ENCODE measurements at regions not wholly inside any gene's neighbourhood (a gene's known extent, or its start where the extent isn't known, plus 50 kb on each side); places are given as distances from the start of the nearest gene placed in this dataset.
"Not testable (repeated sequence)": the region's sequence is repeated elsewhere in the genome, so short reads cannot be mapped to it uniquely, and the experiment has no call there.

DNA sequence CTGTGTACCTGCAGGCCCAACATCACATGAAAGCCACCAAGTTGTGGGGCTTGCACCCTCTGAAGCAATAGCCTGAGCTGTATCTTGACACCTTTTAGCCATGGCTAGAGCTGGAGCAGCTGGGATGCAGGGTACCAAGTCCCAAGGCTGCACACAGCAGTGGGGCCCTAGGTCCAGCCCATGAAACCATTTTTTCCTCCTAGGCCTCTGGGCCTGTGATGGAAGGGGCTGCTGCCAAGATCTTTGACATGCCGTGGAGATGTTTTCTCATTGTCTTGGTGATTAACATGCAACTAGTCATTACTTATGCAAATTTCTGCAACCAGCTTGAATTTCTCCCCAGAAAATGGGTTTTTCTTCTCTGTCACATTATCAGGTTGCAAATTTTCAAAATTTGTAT lies 387.2 kb upstream of the RIOK2 start:
- intact Hi-C loops (cut with DNase I) = loop anchor here (5.0 kb wide), 1 partner anchor 1173 kb away; no protein-coding TSS in a partner anchor
- Histone ChIP-seq H3K4me3 (no peak overlapping the region), H3K36me3 (no peaks in the 10 kb centered on the region), H3K27ac (no peak overlapping the region), H3K4me1 (no peaks in the 10 kb centered on the region), H3K9me3 (no peaks in the 10 kb centered on the region), H3K27me3 (no peaks in the 10 kb centered on the region)
- TF ChIP-seq POLR2A (IDR thresholded peaks at IDR 0.05) = no peak
- no peak for TF ChIP-seq POLR2AphosphoS5 (IDR thresholded peaks at IDR 0.05; ENCODE audit: insufficient read depth in 1 of 2, low read depth in 1 of 2)
- DNase-seq (ENCODE audit: extremely low spot score in 2 of 2) = no peak

- DNase-seq (ENCODE audit: extremely low spot score in 2 of 2) = no peak
- H3K9me3 ChIP-seq = no peaks in the 10 kb centered on the region
- TF ChIP-seq POLR2AphosphoS5 (IDR thresholded peaks at IDR 0.05; ENCODE audit: insufficient read depth in 1 of 2, low read depth in 1 of 2) = no peak
- TF ChIP-seq POLR2A (IDR thresholded peaks at IDR 0.05) = no peak
- TF ChIP-seq, protein P1, sequence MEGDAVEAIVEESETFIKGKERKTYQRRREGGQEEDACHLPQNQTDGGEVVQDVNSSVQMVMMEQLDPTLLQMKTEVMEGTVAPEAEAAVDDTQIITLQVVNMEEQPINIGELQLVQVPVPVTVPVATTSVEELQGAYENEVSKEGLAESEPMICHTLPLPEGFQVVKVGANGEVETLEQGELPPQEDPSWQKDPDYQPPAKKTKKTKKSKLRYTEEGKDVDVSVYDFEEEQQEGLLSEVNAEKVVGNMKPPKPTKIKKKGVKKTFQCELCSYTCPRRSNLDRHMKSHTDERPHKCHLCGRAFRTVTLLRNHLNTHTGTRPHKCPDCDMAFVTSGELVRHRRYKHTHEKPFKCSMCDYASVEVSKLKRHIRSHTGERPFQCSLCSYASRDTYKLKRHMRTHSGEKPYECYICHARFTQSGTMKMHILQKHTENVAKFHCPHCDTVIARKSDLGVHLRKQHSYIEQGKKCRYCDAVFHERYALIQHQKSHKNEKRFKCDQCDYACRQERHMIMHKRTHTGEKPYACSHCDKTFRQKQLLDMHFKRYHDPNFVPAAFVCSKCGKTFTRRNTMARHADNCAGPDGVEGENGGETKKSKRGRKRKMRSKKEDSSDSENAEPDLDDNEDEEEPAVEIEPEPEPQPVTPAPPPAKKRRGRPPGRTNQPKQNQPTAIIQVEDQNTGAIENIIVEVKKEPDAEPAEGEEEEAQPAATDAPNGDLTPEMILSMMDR (IDR thresholded peaks at IDR 0.05) = no peak
- no peaks in the 10 kb centered on the region for H3K27me3 ChIP-seq
- no peak overlapping the region for H3K27ac ChIP-seq
- no peaks in the 10 kb centered on the region for H3K36me3 ChIP-seq
- no peaks in the 10 kb centered on the region for H3K4me1 ChIP-seq
- no peak overlapping the region for H3K4me3 ChIP-seq
- intact Hi-C loops (cut with DNase I) = no loop called here
Observed at GRCh38 chr5:97575322-97575721, 392.3 kb upstream of the RIOK2 start.

GRCh38 chr5:97576956-97577355 lies 393.9 kb upstream of the RIOK2 start:
- intact Hi-C loops (cut with DNase I) = no loop called here
- DNase-seq (ENCODE audit: extremely low spot score in 2 of 2) = no peak
- TF ChIP-seq, protein P1 (IDR thresholded peaks at IDR 0.05) = no peak
- TF ChIP-seq POLR2A (IDR thresholded peaks at IDR 0.05) (no peak), POLR2AphosphoS5 (IDR thresholded peaks at IDR 0.05; ENCODE audit: insufficient read depth in 1 of 2, low read depth in 1 of 2) (no peak)
- Histone ChIP-seq H3K4me3 (no peak overlapping the region), H3K36me3 (no peaks in the 10 kb centered on the region), H3K4me1 (no peaks in the 10 kb centered on the region), H3K27ac (no peak overlapping the region), H3K27me3 (no peaks in the 10 kb centered on the region), H3K9me3 (no peaks in the 10 kb centered on the region)

DNA sequence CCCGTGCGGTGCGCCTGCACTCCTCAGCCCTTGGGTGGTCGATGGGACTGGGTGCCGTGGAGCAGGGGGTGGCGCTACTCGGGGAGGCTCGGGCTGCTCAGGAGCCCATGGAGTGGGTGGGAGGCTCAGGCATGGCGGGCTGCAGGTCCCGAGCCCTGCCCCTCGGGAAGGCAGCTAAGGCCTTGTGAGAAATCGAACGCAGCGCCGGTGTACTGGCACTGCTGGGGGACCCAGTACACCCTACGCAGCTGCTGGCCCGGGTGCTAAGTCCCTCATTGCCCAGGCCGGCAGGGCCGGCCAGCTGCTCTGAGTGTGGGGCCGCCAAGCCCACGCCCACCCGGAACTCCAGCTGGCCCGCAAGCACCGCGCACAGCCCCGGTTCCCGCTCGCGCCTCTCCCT lies 396.9 kb upstream of the RIOK2 start:
- H3K36me3 ChIP-seq; DNase-seq (ENCODE audit: extremely low spot score in 2 of 2); intact Hi-C loops (cut with DNase I); H3K4me3 ChIP-seq; H3K27ac ChIP-seq; H3K4me1 ChIP-seq; H3K27me3 ChIP-seq; H3K9me3 ChIP-seq: not testable (repeated sequence)

GRCh38 chr5:97580746-97581145 lies 397.7 kb upstream of the RIOK2 start:
- no peak for DNase-seq (ENCODE audit: extremely low spot score in 2 of 2)
- Histone ChIP-seq H3K27me3 (no peaks in the 10 kb centered on the region), H3K27ac (no peak overlapping the region)

DNA sequence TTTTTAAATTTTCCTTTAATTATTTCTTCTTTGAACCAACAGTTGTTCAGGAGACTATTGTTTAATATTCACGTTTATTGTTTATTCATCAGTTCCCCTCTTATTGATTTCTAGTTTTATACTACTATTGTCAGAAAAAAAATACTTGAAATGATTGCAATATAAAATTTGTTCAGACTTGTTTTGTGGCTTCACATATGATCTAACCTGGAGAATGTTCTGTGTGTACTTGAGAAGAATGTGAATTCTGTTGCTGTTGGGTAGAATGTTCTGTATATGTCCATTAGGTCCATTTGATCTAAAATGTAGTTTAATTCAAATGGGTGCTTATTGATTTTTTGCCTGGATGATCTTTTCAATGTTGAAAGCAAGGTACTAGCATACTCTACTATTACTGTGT lies 408.7 kb upstream of the RIOK2 start:
- intact Hi-C loops (cut with DNase I) = no loop called here
- H3K27ac ChIP-seq = no peak overlapping the region
- TF ChIP-seq, protein P1 (IDR thresholded peaks at IDR 0.05) = no peak
- TF ChIP-seq POLR2A (IDR thresholded peaks at IDR 0.05) = no peak
- no peak for TF ChIP-seq POLR2AphosphoS5 (IDR thresholded peaks at IDR 0.05; ENCODE audit: insufficient read depth in 1 of 2, low read depth in 1 of 2)
- no peaks in the 10 kb centered on the region for H3K36me3 ChIP-seq
- no peak for DNase-seq (ENCODE audit: extremely low spot score in 2 of 2)
- peaks cover 4% of the 10 kb centered on the region for H3K9me3 ChIP-seq
- no peaks in the 10 kb centered on the region for H3K27me3 ChIP-seq
- no peak overlapping the region for H3K4me3 ChIP-seq
- no peaks in the 10 kb centered on the region for H3K4me1 ChIP-seq

More at GRCh38 chr5:97580746-97581145, 397.7 kb upstream of the RIOK2 start:
- TF ChIP-seq, protein P1 (IDR thresholded peaks at IDR 0.05) = no peak
- TF ChIP-seq POLR2AphosphoS5 (IDR thresholded peaks at IDR 0.05; ENCODE audit: insufficient read depth in 1 of 2, low read depth in 1 of 2) (no peak), POLR2A (IDR thresholded peaks at IDR 0.05) (no peak)
- intact Hi-C loops (cut with DNase I) = no loop called here
- no peak overlapping the region for H3K4me3 ChIP-seq
- H3K36me3 ChIP-seq = no peaks in the 10 kb centered on the region
- H3K9me3 ChIP-seq = no peaks in the 10 kb centered on the region
- no peaks in the 10 kb centered on the region for H3K4me1 ChIP-seq
